ES-I3 (cell line): ENCODE measurements at regions not wholly inside any gene's neighbourhood (a gene's known extent, or its start where the extent isn't known, plus 50 kb on each side); places are given as distances from the start of the nearest gene placed in this dataset.

Experiments
- H3K36me3 ChIP-seq: 2 replicates; pipeline ENCODE4 v1.6.1; 2013; ENCODE audit warnings: mild to moderate bottlenecking, low read length, control low read depth, moderate library complexity; ENCODE audit not compliant: insufficient read depth
- H3K4me1 ChIP-seq: 2 replicates; pipeline ENCODE4 v1.6.1; 2013; ENCODE audit warnings: mild to moderate bottlenecking, control low read depth, low read length; ENCODE audit not compliant: insufficient read depth
- H3K9ac ChIP-seq: 2 replicates; pipeline ENCODE4 v1.6.1; 2013; ENCODE audit warnings: low read depth, mild to moderate bottlenecking, low read length, moderate library complexity
- H3K9me3 ChIP-seq: 2 replicates; pipeline ENCODE4 v1.6.1; 2013; ENCODE audit warnings: mild to moderate bottlenecking, low read length, moderate library complexity; ENCODE audit not compliant: control insufficient read depth, insufficient read depth

DNA sequence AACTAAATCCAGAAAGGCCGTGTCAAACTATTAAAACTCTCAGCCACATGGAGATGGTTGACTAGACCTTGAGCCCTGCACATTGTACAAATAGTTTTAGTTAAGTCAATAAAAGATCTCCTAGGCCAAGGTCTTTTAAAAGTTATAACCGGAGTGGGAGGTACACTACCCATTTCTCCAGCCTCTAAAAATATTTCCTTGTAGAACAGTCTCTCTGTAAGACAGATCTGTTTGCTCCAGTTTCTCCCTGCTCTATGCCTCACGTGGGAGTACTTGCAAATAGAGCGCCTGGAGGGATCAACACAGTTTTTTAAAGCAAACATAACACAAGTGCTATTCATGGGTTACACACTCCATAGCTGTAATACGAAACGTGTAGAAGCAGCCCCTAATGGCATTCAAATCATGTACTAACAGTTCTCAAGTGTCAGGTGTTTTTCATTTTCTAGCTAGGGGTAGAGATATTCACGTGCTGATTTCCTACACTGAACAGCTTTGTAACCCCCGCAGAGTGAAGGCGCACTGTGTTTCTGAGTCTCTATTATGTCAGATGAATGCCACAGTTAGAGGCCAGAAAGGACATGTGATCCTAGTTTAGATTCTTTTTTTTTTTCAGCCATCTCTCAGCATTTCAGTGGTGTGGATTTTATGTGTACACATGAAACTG, 703.4 kb upstream of the GRAMD2B start:
- Histone ChIP-seq H3K9me3 (no peaks in the 10 kb centered on the region), H3K9ac (no peak overlapping the region), H3K4me1 (peaks cover 7% of the 10 kb centered on the region), H3K36me3 (no peaks in the 10 kb centered on the region)

DNA sequence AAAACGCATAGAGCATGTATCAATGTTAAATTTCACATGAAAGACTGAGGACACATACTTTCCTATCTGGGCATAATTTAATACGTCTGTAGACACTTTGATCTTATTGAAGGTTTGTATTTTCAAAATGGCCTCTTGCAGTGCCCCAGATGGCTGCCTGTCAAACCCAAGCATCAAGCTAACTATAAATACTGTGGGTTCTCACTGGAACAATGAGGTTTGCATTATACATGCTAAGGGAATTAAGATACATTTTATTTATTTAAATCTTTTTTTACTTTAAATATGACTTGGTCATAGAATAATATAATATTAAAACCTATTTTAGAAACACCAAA, 702.9 kb upstream of the GRAMD2B start:
- Histone ChIP-seq H3K36me3 (no peaks in the 10 kb centered on the region), H3K4me1 (peaks cover 7% of the 10 kb centered on the region), H3K9ac (no peak overlapping the region), H3K9me3 (no peaks in the 10 kb centered on the region)

DNA sequence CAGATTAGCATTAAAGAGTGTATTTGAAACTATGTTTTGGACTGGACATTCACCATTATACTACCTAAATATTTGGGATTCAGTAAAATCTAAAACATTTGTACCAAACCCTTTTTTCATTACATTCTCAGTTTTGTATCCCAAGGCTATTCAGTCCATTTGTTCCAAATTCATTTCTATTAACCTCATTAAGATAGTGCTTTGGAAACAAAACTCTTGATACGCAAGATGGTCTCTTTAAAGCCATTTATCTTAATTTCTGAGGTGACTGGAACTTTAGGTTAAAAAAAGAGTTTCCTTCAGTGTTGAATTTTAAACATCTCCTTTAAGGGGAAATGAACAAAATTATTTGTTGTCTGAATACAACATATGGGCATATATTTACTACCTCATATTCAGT, 702.5 kb upstream of the GRAMD2B start:
- Histone ChIP-seq H3K9me3 (no peaks in the 10 kb centered on the region), H3K4me1 (peaks cover 7% of the 10 kb centered on the region), H3K9ac (no peak overlapping the region), H3K36me3 (no peaks in the 10 kb centered on the region)

DNA sequence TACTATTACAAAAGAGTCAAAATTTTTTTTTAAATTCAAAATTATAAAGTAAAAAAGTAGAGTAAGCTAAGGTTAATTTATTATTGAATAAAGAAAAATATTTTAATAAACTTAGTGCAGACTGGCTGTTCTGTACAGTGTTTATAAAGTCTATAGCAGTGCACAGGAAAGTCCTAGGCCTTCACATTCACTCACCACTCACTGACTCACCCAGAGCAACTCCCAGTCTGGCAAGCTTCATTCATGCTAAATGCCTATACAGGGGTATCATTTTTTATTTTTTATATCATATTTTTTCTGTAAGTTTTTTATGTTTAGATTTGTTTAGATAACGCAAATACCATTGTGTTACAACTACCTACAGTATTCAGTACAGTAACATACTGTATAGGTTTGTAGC, 700.7 kb upstream of the GRAMD2B start:
- Histone ChIP-seq H3K4me1 (peaks cover 7% of the 10 kb centered on the region), H3K9me3 (no peaks in the 10 kb centered on the region), H3K9ac (no peak overlapping the region), H3K36me3 (no peaks in the 10 kb centered on the region)

DNA sequence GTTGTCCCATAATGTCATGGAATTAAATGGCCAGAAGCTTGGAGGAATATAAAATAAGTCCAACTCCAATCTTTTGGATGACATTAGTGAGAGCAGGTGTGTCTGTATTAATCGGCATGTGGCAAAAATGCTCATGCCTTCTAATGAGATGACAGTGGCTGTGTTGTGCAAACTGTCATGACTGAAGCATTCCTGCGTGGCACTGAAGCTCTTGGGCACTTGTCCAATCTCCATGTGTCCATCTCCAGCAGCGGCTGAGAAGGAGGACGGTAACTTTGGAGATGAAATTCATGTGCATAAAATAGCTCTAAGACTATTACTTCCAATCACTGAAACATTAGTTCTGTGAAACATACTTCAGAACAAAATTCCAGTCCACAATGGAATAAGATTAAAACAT, 697.5 kb upstream of the GRAMD2B start:
- H3K9me3 ChIP-seq: no peaks in the 10 kb centered on the region
- no peaks in the 10 kb centered on the region for H3K4me1 ChIP-seq
- H3K36me3 ChIP-seq: no peaks in the 10 kb centered on the region
- H3K9ac ChIP-seq: no peak overlapping the region

DNA sequence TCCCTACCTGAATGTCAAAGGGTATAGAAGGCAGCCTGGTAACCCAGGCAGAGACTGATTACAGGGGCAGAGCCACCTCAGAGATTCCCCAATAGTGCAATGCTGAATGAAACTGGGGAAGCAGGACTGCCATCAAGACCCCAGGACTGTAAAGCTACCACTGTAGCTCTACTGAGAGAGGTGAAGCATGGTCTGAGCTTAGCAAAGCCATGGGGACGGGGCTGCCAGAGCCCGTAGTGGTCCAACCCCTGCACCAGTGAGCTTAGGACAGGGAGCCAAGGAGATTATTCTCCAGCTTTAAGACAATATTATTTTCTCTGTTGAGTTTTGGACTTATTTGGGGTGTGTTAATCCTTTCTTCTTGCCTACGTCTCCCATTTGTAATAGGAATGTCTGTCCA, 679.3 kb upstream of the GRAMD2B start:
- no peaks in the 10 kb centered on the region for H3K4me1 ChIP-seq
- H3K9ac ChIP-seq: no peak overlapping the region
- no peaks in the 10 kb centered on the region for H3K36me3 ChIP-seq
- H3K9me3 ChIP-seq: peaks cover 6% of the 10 kb centered on the region; the same call in 1 of the 2 replicates

DNA sequence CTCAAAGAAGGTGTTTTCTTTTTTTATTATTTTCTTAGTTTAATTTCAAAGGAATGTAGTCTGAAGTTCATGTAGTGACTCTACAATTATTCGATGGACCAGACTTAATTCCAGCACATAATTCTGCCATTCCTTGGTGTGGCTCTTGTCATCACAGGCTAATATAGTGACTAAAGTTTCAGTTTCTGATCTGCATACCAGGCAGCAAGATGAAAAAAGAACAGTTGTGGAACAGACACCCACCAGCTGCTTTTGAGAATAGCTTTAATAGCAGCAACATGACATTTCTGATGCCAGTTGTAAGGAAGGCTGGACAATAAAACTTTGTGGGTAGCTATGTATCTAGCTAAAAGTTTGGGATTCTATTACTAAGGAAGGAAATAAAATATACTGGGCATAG, 676.3 kb upstream of the GRAMD2B start:
- no peaks in the 10 kb centered on the region for H3K4me1 ChIP-seq
- peaks cover 6% of the 10 kb centered on the region; the same call in 1 of the 2 replicates for H3K9me3 ChIP-seq
- H3K36me3 ChIP-seq: no peaks in the 10 kb centered on the region
- H3K9ac ChIP-seq: no peak overlapping the region

DNA sequence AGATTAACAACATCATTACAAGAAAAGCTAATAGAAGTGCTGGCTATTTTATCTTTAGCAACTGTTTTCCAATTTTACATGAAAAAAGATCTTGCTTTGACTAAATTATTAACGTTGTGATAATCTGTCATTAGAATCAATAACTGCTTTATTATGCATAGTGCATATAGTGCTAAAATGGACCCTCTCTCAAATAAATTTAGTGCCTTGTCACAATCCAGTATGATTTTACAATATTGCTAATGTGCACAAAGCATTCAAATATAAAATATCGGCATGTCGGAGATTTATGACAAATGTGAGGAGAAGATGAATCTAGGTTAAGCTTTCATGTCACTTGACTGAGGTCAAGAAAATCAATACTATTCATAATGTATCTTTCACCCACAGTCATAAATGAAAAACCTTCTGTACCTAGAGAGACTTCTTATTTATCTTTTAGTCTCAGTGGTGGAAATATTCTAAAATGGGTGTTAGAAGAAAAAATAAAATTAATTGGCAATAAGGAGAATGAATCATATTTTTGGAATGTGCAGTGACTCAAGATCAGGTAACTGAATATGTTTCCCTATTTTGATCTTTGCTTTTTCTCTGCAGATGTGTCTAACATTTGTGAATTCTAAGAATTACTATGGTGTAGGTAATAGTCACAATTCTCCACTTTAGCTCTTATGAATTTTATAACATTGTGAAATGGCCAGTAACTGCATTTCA, 672.9 kb upstream of the GRAMD2B start:
- Histone ChIP-seq H3K9ac (no peak overlapping the region), H3K4me1 (no peaks in the 10 kb centered on the region), H3K9me3 (no peaks in the 10 kb centered on the region), H3K36me3 (no peaks in the 10 kb centered on the region)

DNA sequence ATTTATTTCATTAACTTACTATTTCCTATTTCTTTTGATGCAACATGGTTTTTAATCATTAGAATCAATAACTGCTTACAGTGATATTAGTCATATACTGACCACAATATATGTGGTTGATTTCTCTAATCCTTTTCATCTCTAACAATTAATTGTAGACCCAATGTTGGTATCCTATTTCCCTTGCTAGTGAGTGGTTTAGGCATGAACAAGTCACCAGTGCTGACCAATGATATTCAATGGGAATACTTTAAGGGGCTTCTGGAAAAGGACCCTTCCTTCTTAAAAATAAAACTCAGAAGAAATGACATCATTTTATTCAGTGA, 672.4 kb upstream of the GRAMD2B start:
- Histone ChIP-seq H3K9ac (no peak overlapping the region), H3K9me3 (no peaks in the 10 kb centered on the region), H3K4me1 (no peaks in the 10 kb centered on the region), H3K36me3 (no peaks in the 10 kb centered on the region)

DNA sequence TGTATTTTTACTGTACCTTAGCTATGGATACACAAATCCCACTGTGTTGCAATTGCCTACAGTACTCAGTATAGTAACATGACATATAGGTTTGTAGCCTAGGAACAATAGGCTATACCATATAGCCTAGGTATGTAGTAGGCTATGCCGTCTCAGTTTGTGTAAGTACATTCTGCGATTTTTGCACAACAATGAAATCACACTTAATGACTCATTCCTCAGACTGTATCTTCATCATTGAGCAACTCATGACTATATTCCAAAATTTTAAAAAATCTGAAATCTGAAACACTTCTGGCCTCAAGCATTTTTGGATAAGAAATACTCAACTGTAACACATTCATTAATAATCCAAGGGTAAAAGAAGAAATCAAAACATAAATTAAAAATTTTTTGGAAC, 666.8 kb upstream of the GRAMD2B start:
- Histone ChIP-seq H3K9me3 (no peaks in the 10 kb centered on the region), H3K36me3 (no peaks in the 10 kb centered on the region), H3K4me1 (peaks cover 5% of the 10 kb centered on the region), H3K9ac (no peak overlapping the region)

DNA sequence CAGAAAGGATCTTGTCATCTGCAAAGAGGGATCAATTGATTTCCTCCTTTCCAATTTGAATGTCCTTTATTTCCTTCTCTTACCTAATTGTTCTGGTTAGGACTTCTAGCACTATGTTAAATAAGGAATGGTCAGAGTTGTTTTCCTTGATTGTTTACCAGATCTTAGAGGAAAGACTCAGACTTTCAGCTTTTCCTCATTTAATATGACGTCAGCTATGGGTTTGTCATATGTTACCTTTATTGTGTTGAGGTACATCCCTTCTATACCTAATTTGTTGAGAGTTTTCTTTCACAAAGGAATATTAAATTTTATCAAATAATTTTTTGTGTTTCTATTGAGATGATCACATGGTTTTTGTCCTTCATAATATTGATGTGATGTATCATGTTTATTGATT, 656.5 kb upstream of the GRAMD2B start:
- H3K4me1 ChIP-seq: no peaks in the 10 kb centered on the region
- no peaks in the 10 kb centered on the region; the same call in 1 of the 2 replicates for H3K9me3 ChIP-seq
- no peaks in the 10 kb centered on the region for H3K36me3 ChIP-seq
- no peak overlapping the region for H3K9ac ChIP-seq

DNA sequence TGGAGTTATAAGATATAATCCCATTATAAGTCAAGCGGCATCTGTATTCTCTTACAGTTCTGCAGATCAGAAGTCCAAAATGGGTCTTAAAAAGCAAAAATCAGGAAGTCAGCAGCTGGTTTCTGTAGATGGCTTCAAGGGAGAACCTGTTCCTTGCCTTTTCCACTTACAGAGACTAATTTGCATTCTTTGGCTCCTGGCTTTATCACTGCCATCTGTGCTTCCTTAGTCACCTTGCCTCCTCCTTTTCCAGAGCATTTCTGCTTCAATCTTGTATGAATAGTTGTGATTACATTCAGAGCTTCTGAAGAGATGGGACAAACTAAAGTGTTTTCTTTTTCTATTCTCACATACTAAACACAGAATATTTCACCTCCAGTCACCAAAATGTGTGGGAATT, 647.3 kb upstream of the GRAMD2B start:
- H3K9ac ChIP-seq: no peak overlapping the region
- H3K4me1 ChIP-seq: no peaks in the 10 kb centered on the region
- no peaks in the 10 kb centered on the region for H3K36me3 ChIP-seq
- H3K9me3 ChIP-seq: no peaks in the 10 kb centered on the region

DNA sequence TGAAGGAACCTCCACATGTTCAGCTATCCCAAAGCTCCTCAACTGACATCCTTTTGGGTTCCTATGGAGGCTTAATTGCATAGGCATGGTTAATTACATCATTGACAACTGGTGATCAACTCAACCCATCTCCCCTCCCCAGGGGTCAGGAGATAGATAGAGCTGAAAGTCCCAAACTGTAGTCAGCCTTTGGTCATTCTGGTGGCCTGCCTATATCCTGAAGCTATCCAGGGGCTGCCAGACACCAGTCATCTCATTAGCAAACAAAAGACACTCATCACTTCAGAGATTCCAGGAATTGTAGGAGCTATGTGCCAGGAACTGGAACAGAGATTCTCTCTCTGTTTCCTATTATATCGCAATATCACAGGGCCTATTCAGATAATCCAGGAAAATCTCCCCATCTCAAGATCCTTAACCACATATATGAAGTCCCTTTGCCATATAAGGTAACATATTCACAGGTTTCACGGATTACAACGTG, 646.5 kb upstream of the GRAMD2B start:
- Histone ChIP-seq H3K9me3 (no peaks in the 10 kb centered on the region), H3K9ac (no peak overlapping the region), H3K36me3 (no peaks in the 10 kb centered on the region), H3K4me1 (no peaks in the 10 kb centered on the region)

DNA sequence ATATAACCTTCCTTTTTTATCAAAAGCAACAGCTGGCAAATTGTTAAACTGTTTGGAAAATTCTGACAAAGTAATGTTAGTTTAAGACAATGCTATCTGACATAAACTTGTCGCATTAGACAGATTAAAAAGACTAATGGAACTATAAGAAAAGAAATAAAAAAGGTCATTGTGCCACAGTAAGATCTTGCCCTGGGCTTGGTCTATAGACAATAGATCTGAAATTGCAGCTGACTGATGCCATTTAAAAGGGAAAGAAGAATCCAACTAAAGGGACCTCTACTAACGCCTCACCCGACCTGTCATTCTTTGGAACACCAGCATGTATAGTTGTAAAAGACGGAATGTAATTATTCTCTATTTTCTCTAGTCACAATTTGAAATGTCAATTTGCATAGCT, 644.4 kb upstream of the GRAMD2B start:
- no peaks in the 10 kb centered on the region for H3K4me1 ChIP-seq
- no peaks in the 10 kb centered on the region for H3K9me3 ChIP-seq
- no peaks in the 10 kb centered on the region for H3K36me3 ChIP-seq
- H3K9ac ChIP-seq: no peak overlapping the region

DNA sequence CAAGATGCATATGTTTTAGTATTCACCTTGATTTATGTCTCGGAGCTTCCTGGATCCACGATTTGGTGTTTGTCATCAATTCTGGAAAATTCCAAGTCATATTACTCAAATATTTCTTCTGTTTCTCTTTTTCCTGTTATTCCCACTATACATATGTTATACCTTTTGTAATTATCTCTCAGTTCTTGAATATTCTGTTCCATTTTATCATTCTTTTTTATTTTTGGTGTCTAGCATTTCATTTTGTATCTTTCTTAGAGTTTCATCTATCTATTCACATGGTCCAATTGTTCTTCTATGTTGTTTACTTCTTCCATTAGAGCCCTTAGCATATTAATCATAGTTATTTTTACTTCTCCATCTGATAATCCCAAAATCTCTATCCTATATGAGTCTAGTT, 637.8 kb upstream of the GRAMD2B start:
- Histone ChIP-seq H3K9me3 (no peaks in the 10 kb centered on the region), H3K9ac (no peak overlapping the region), H3K4me1 (no peaks in the 10 kb centered on the region; the same call in 1 of the 2 replicates), H3K36me3 (no peaks in the 10 kb centered on the region)
